Pons (tissue), 1 donor: ENCODE measurements at regions not wholly inside any gene's neighbourhood (a gene's known extent, or its start where the extent isn't known, plus 50 kb on each side); places are given as distances from the start of the nearest gene placed in this dataset.

Source experiments
- DNase-seq: peaks from one replicate; pipeline ENCODE4 v3.0.0-alpha.2; 2016; ENCODE audit warnings: low spot score

- DNase-seq = no peak
These were observed 1185.2 kb upstream of the PIK3C3 start for GRCh38 chr18:40769786-40770185.

- DNase-seq = no peak
These were observed 1194.8 kb upstream of the PIK3C3 start for GRCh38 chr18:40760251-40760650.

- no peak for DNase-seq
These were observed 1200.6 kb upstream of the PIK3C3 start for GRCh38 chr18:40754477-40754876.

- no peak for DNase-seq
These were observed 1202.7 kb upstream of the PIK3C3 start for GRCh38 chr18:40752316-40752715.

- DNase-seq = no peak
These were observed 1203.8 kb upstream of the PIK3C3 start for GRCh38 chr18:40751186-40751585.

- DNase-seq = no peak
These were observed 1216.0 kb upstream of the PIK3C3 start for GRCh38 chr18:40739029-40739428.

- no peak for DNase-seq
These were observed 1216.6 kb upstream of the PIK3C3 start for GRCh38 chr18:40738321-40738880.

GRCh38 chr18:40708726-40709125 is 1246.3 kb upstream of the PIK3C3 start:
- DNase-seq = no peak

- DNase-seq = no peak
These were observed 1247.2 kb upstream of the PIK3C3 start for GRCh38 chr18:40707797-40708196.

GRCh38 chr18:40698129-40698528 is 1256.9 kb upstream of the PIK3C3 start:
- no peak for DNase-seq

- DNase-seq = no peak
These were observed 1259.5 kb upstream of the PIK3C3 start for GRCh38 chr18:40695526-40695925.

DNA sequence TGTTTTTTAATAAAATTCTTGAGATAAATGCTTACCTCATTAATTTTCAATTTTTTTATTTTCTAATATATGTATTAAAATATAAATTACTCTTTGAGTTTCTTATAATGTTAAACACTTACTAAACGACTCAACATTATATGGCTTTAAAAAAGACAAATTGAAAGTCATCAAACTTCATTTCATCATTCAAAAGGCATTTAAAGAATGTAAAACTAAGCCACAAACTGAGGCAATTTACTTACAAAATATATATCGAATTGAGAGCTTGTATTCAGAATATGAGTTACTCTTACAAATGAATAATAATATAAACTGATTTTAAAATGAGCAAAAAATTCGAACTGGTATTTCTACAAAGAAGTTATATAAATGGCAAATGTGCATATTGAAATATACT is 1262.2 kb upstream of the PIK3C3 start:
- no peak for DNase-seq

DNA sequence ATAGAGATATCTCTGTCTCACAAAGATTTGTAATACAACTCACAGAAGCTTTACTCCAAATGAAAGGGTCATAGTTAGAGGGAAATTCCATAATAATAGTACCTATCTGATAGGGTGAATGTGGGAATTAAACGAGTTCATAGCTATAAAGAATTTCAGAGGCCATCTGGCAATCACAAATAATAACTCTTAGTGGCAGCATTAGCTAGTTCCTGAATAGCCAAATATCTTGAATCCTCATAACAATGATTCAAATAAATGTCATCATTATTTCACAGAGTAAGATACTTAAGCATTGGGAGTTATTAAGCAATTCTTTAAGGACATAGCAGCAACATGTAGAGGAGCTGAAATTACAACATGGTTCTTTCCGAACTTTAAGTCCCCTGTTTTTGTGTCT is 1265.0 kb upstream of the PIK3C3 start:
- DNase-seq = no peak

GRCh38 chr18:40687399-40687798 is 1267.6 kb upstream of the PIK3C3 start:
- DNase-seq = no peak

GRCh38 chr18:40686836-40687235 is 1268.2 kb upstream of the PIK3C3 start:
- DNase-seq = no peak

GRCh38 chr18:40685219-40685618 is 1269.8 kb upstream of the PIK3C3 start:
- DNase-seq = no peak

DNA sequence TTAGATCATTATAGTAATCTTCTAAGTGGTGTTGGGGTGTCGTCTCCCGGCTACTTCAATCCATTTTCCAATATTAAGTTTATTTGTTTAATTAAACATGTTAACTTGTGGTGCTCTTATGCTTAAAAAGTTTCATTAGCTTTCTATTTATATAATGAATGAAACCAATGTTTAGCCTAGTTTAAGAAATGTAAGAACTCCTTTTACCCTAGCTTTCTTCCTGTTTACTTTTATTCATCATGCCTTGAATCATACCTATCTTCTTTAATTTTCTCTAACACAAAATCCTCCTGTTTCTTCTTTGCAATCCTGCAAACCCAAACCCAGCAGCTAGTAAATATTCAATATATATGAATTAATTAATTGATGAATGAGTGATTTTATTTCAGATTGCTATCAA is 1276.7 kb upstream of the PIK3C3 start:
- DNase-seq = no peak

DNA sequence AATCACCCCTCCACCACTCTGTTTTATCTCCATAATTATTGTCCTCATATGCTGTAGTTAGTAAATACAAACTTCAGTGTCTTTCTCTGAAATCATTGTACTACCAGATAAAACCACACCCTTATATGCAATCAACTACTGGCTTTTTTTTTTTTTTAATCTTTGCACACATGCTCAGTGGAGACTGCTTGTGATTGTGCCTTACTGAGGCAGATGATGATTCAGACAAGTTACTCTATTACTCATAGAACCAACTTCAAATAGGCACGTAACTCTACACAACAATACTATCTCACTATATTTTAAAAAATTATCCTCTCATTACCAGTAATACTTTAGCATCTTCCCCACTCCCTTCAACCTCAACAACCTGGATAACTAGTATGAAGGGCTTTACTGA is 1278.4 kb upstream of the PIK3C3 start:
- no peak for DNase-seq

- no peak for DNase-seq
These were observed 1281.9 kb upstream of the PIK3C3 start for GRCh38 chr18:40673150-40673549.

DNA sequence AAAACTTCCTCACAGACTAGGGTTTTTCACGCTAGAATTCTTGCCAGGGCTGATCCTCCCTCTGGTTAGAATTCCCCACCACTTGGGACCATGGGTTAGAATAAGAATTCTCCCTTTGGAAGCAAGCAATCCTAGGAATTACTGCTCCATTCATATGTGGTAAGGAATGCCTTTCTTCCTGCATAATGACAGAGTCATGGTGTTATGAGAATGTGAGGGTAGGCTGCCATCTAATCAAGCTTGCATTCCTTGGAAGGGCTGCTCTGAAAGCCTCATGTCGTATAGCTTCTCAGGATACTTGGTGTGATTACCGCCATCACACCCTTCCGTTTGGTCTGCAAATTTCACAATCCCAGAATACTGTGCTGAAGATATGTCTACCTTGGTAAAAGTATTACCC is 1282.4 kb upstream of the PIK3C3 start:
- DNase-seq = no peak

- DNase-seq = peak; percentile 9
These were observed 1284.2 kb upstream of the PIK3C3 start for GRCh38 chr18:40670668-40671375.

DNA sequence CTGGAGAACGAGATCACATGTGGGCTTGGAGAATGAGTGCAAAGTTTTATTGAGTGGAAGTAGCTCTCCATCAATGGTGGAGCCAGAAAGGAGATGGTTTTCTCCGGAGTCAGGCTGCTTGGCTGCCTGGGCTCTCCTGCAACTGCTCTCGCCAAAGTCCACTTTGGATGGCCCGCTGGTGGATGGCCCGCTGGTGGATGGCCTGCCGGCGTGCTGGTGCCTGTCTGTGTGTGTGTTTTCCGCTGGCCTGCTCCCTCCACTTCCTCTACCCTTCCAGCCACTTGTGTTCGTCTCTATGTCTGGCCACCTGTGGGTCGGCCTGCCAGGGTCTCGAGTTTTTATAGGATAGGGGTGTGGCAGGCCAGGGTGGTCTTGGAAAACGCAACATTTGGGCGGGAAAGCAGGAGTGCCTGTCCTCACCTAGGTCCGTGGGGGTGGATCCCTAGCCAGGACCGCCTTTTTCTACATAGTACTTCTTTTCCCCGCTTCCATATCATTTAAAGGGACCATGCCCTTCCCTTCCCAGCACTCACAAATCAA is 1292.1 kb upstream of the PIK3C3 start:
- DNase-seq = no peak

DNA sequence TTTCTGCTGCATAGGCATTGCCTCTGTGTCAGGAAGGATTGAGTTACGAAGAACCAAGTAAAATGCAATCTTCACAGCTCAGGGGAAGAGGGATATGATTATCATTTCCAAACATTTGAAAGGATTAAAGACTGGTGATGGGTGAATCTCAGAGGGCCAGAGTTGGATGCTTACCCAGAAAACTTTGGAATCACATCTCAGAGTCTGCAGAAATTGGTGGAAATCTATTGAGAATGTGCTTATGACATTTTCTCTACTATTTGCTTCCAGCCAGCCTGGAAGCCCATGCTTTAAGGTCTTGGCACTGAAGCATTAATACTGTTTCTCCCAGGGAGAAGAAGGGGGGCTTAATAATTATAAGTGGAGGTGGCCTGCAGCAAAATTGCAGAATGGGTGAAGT is 1301.4 kb upstream of the PIK3C3 start:
- DNase-seq = no peak

GRCh38 chr18:40652321-40652720 is 1302.7 kb upstream of the PIK3C3 start:
- DNase-seq = no peak
